Tibial artery (tissue), 4 donors: ENCODE measurements at regions not wholly inside any gene's neighbourhood (a gene's known extent, or its start where the extent isn't known, plus 50 kb on each side); places are given as distances from the start of the nearest gene placed in this dataset.

Source experiments
- DNase-seq, 2 donors: peaks; one replicate each; pipeline ENCODE4 v3.0.0-alpha.2; 2019
- H3K27ac ChIP-seq, 2 donors: fragments of 200-600 bp; sonication (generic) in 1 of 2; 1 replicate in 1 of 2; 2 replicates in 1 of 2; pipeline ENCODE4 v1.5.1; 2018 to 2019; ENCODE audit warnings: mild to moderate bottlenecking in 1 of 2
- H3K27me3 ChIP-seq, 2 donors: fragments of 200-600 bp; sonication (generic) in 1 of 2; one replicate each; pipeline versions ENCODE4 v1.5.1 to v1.6.0; 2016 to 2019
- H3K36me3 ChIP-seq, 3 donors: fragments of 200-600 bp; sonication (generic) in 2 of 3; one replicate each; pipeline ENCODE4 v1.5.1; 2016 to 2019; ENCODE audit warnings: mild to moderate bottlenecking in 2 of 3
- H3K4me1 ChIP-seq, 4 donors: fragments of 200-600 bp; sonication (generic) in 2 of 4; 1 replicate in 3 of 4; 2 replicates in 1 of 4; pipeline ENCODE4 v1.5.1; 2016 to 2019
- H3K4me3 ChIP-seq, 2 donors: fragments of 200-600 bp; sonication (generic) in 1 of 2; 1 replicate in 1 of 2; 2 replicates in 1 of 2; pipeline ENCODE4 v1.5.1; 2018 to 2019; ENCODE audit warnings: mild to moderate bottlenecking in 2 of 2
- H3K9me3 ChIP-seq, 3 donors: fragments of 200-600 bp; sonication (generic) in 1 of 3; one replicate each; pipeline ENCODE4 v1.5.1; 2016 to 2019
- intact Hi-C: fragments of 100-400 bp; cut with DNase I; formaldehyde crosslinking; loops from one replicate; pipeline ENCODE4 v1.15.0; 2023; ENCODE audit warnings: low total_unique reads
- TF ChIP-seq, protein P1 (sequence below), 2 experiments: fragments of 200-600 bp in 1 of 2; fragments of 450-650 bp in 1 of 2; IDR thresholded peaks; one replicate each; pipeline ENCODE4 v1.5.1; 2017 to 2019; ENCODE audit warnings: antibody characterized with exemption in 2 of 2, mild to moderate bottlenecking in 1 of 2, moderate library complexity in 1 of 2

DNA sequence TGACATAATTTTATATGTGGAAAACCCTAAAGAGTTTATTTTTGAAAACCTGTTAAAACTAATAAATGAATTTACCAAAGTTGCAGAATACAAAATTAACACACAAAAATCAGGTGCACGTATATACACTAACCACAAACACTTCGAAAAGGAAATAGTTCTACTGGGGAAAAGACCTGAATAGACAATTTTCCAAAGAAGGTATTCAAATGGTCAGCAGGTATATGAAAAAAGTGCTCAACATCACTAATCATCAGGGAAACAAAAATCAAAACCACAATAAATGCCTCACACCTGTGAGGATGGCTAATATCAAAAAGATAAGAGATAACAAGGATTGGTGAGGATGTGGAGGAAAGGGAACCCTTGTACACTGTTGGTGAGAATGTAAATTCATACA lies 110.6 kb downstream of the PXDC1 start:
- Histone ChIP-seq H3K36me3 (no peaks in the 10 kb centered on the region), H3K27me3 (no peaks in the 10 kb centered on the region), H3K4me1 (no peaks in the 10 kb centered on the region), H3K9me3 (no peaks in the 10 kb centered on the region), H3K27ac (no peak overlapping the region), H3K4me3 (no peak overlapping the region)
- DNase-seq, result no peak
- TF ChIP-seq, protein P1, sequence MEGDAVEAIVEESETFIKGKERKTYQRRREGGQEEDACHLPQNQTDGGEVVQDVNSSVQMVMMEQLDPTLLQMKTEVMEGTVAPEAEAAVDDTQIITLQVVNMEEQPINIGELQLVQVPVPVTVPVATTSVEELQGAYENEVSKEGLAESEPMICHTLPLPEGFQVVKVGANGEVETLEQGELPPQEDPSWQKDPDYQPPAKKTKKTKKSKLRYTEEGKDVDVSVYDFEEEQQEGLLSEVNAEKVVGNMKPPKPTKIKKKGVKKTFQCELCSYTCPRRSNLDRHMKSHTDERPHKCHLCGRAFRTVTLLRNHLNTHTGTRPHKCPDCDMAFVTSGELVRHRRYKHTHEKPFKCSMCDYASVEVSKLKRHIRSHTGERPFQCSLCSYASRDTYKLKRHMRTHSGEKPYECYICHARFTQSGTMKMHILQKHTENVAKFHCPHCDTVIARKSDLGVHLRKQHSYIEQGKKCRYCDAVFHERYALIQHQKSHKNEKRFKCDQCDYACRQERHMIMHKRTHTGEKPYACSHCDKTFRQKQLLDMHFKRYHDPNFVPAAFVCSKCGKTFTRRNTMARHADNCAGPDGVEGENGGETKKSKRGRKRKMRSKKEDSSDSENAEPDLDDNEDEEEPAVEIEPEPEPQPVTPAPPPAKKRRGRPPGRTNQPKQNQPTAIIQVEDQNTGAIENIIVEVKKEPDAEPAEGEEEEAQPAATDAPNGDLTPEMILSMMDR (IDR thresholded peaks at IDR 0.05), result no peak
- intact Hi-C loops, result no loop called here

DNA sequence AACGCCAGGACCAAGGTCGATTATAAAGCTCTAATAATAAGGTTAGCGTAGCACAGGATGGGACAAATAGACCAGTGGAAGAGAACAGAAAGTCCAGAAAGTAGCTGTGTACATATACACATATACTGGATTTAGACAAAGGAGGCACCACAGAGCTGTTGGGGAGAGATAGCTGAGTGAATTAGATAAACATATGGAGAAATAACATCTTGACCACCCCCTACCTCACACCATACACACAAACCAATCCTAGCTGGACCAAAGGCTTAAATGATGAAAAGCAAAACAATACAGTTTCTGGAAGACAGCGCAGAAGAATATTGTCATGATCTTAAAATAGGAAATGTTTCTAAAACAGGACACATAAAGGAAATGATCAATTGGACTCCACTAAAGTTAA lies 112.9 kb downstream of the PXDC1 start:
- Histone ChIP-seq H3K9me3 (no peaks in the 10 kb centered on the region), H3K27ac (no peak overlapping the region), H3K4me3 (no peak overlapping the region), H3K36me3 (no peaks in the 10 kb centered on the region), H3K27me3 (no peaks in the 10 kb centered on the region), H3K4me1 (no peaks in the 10 kb centered on the region)
- no peak for DNase-seq
- TF ChIP-seq, protein P1 (IDR thresholded peaks at IDR 0.05), result no peak
- intact Hi-C loops, result no loop called here

DNA sequence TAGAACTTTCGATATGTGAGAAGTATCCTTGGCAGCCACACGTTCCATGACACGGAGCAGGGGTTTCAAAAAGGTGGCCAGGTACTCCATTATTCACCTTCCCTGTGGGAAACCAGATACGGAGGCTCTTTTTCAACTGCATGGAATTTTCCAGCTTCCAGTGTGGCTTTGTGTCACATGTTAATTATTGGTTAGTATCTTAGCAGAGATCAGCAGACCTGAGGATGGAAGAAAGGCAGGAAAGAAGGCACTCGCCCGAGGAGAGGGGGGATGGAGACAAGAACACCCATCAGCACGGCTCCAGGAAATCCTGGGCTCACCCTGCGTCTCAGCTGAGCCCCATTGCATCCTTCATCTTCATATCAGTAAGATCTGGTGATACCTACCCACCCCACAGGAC lies 115.5 kb downstream of the PXDC1 start:
- no peaks in the 10 kb centered on the region for H3K27me3 ChIP-seq
- DNase-seq, result no peak
- TF ChIP-seq, protein P1 (IDR thresholded peaks at IDR 0.05), result no peak
- H3K4me3 ChIP-seq, result no peak overlapping the region
- H3K4me1 ChIP-seq, result no peaks in the 10 kb centered on the region
- H3K27ac ChIP-seq, result no peak overlapping the region
- H3K36me3 ChIP-seq, result no peaks in the 10 kb centered on the region
- intact Hi-C loops, result no loop called here
- H3K9me3 ChIP-seq, result no peaks in the 10 kb centered on the region

DNA sequence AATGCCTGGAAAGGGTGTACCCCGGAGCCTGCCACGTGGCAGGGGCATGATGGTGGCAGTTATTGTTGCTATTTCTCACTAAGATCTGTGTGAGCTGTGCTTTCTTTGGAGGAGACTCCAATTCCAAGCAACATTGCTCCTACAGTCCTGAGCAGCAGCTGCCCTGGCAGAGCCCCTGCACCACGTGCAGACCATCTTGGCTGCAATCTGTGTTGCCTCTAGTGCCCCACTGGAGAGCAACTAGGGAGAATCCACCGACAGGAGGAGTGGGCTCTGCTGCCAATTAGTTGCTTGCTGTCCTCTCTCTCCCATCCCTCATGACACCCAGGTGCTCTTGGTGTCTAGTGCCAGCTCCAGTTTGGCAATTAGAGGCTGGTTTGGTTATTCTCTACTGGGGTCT lies 116.0 kb downstream of the PXDC1 start:
- TF ChIP-seq, protein P1 (IDR thresholded peaks at IDR 0.05), result no peak
- intact Hi-C loops, result no loop called here
- H3K27me3 ChIP-seq, result no peaks in the 10 kb centered on the region
- DNase-seq, result no peak
- H3K4me3 ChIP-seq, result no peak overlapping the region
- H3K36me3 ChIP-seq, result no peaks in the 10 kb centered on the region
- H3K27ac ChIP-seq, result no peak overlapping the region
- H3K4me1 ChIP-seq, result no peaks in the 10 kb centered on the region
- no peaks in the 10 kb centered on the region for H3K9me3 ChIP-seq

- intact Hi-C loops, result no loop called here
- Histone ChIP-seq H3K36me3 (no peaks in the 10 kb centered on the region), H3K4me3 (no peak overlapping the region), H3K4me1 (no peaks in the 10 kb centered on the region), H3K27me3 (no peaks in the 10 kb centered on the region), H3K27ac (no peak overlapping the region), H3K9me3 (no peaks in the 10 kb centered on the region)
- TF ChIP-seq, protein P1 (IDR thresholded peaks at IDR 0.05), result no peak
- DNase-seq, result no peak
Measured at GRCh38 chr6:3634280-3634816, 117.2 kb downstream of the PXDC1 start.

DNA sequence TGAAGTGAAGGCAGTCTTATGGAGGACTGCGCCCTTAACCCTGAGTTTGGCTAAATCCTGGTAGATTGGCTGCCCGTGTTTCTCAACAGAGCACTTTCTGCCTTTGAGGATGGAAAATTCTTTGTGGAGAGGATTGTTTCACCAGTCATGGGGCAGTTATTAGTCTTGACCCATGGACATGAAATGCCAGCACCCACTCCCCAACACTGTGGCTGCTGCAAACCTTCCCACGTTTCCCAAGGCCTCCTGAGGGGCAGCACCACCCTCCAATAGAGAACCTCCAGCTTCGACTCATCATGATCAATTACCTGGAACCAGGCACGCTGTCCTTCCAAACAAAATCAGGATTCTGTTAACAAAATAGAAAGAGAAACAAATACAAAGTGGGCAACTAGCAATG lies 117.8 kb downstream of the PXDC1 start:
- TF ChIP-seq, protein P1 (IDR thresholded peaks at IDR 0.05), result no peak
- no peak overlapping the region for H3K27ac ChIP-seq
- DNase-seq, result no peak

More for the DNA sequence above, 117.8 kb downstream of the PXDC1 start:
- H3K36me3 ChIP-seq, result no peaks in the 10 kb centered on the region
- H3K9me3 ChIP-seq, result no peaks in the 10 kb centered on the region
- no peaks in the 10 kb centered on the region for H3K4me1 ChIP-seq
- H3K4me3 ChIP-seq, result no peak overlapping the region
- no peaks in the 10 kb centered on the region for H3K27me3 ChIP-seq
- intact Hi-C loops, result no loop called here
